Erythroblast (primary cell): ENCODE measurements at regions not wholly inside any gene's neighbourhood (a gene's known extent, or its start where the extent isn't known, plus 50 kb on each side); places are given as distances from the start of the nearest gene placed in this dataset.

Experiments used
- GATA1 ChIP-seq: IDR thresholded peaks from 2 replicates; pipeline ENCODE4 v1.6.1; 2011; ENCODE audit warnings: low read depth, mild to moderate bottlenecking, control low read depth, low read length, moderate library complexity
- POLR2A ChIP-seq: IDR thresholded peaks from 2 replicates; pipeline ENCODE4 v1.6.1; 2011; ENCODE audit warnings: mild to moderate bottlenecking, low read length

- TF ChIP-seq POLR2A: no peak
- no peak for TF ChIP-seq GATA1
Observed at GRCh38 chr1:200486634-200487033, 76.8 kb upstream of the ZNF281 start.
